NCI-H2029 (cell line): ENCODE measurements at regions not wholly inside any gene's neighbourhood (a gene's known extent, or its start where the extent isn't known, plus 50 kb on each side); places are given as distances from the start of the nearest gene placed in this dataset.

Experiments
- DNase-seq: peaks from one replicate; lab custom pipeline; 2025; lab: John Stamatoyannopoulos, UW

DNA sequence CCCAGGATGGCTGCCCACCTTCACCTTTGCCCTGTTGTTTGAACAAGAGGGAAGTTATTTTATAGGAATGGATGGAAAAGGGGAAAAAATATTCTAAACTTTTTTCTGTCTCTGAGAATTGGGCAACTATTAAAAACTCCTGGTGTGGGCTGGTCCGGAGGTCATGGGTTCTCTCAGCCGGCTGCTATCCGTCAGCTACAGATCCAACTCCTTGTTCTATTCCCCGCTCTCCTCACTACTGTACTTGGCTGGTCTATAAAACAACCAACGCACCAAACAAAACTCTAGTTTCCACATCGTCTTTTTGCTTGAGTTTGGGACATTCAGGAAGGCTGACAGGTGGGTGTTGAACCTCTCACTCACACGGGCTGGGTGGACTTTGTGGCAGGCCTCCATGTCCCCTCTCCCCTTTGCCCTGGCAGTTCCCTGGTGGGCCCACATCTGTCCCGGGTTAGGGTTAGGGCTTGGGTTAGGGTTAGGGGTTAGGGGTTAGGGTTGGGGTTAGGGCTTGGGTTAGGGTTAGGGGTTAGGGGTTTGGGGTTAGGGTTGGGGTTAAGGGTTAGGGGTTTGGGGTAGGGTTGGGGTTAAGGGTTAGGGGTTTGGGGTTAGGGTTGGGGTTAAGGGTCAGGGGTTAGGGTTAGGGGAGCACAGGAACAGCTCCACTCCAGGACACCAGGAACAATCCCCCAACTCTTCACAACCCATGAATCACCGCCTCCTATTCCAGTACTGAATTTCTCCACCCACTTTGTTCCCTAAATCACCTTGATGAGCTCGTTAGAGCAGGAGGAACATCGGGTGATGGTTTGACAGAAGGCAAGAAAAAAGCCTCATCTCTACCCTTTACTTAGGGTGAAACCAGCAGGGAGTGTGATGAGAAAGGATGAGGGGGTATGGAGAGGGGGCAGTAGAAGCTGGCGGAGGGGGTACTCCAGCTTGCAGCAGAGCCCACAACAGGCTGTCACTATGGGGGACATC lies 302.1 kb upstream of the IRX4 start:
- DNase-seq: no peak

DNA sequence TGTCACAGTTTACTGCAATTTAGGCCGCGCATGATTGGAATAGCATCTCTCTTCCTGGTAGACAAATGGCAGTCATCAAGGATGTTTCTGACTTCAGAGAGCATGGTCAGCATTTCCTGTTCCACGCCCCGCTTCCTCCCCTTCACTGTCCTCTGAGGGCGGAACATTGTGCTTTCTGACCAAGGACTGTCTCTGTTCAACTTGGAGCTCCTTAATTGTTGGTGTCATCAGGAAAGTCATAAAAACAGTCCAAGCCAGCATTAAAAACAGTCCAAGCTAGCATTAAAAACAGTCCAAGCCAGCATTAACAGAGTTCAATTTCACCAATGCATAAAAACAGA lies 301.3 kb upstream of the IRX4 start:
- no peak for DNase-seq

DNA sequence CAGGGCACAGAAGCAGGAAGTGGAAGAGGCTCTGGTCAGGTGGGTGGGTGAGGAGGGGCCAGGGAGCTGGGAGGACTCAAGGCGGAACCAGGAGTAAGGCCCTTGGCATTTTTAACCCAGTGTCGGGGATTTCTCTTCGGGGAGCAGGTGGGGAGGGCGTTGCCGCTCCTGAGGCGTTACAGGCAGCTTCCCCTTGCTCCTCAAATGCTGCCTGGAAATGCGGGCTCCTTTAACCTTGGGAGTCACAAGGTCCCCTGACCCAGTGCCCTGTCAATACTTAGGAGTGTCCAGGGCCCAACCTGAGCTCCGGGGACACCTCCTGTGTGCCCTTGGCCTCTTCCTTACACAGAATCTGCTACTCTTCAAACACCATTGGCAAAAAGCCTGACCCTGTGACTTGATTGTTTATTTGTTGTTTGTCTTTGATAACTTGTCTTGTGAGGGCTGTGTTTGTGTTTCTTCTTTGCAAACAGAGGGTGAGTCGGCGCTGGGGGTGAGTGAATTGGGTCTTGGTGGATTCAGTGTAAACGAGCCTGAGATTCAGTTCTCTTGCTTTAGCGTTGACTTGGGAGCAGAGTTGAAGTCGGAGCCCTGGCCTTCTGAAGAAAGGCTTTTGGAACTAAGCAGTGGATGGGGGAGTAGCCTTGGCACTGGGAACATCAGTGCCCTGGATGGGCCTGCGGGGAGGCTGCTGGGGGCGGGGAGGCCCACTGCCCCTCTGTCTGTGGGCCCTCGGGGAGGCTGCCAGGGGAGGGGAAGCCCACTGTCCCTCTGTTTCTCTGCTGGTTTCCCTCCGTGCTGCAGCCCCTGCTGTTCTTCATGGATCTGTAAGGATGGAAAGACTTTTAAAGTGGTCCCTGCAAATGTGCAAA lies 300.7 kb upstream of the IRX4 start:
- no peak for DNase-seq

DNA sequence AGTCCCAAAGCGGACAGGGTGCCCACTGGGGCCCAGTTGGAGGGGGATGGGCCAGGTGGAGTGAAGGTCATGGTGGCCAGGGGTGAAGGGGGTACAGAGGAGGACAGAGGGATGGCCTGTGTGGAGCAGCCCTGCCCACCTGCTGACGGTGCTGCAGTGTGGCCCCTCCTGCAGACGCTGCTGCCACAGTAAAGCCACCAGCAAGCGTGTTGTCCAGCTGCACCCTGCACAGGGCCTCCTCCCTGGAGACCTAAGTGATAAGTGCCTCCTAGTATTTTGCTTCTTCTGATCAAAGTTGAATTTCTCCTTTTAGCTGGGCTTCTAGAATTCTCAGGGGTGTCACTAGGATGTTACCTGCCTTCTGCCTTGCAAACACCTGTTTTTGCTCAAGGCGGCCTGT lies 299.3 kb upstream of the IRX4 start:
- no peak for DNase-seq

DNA sequence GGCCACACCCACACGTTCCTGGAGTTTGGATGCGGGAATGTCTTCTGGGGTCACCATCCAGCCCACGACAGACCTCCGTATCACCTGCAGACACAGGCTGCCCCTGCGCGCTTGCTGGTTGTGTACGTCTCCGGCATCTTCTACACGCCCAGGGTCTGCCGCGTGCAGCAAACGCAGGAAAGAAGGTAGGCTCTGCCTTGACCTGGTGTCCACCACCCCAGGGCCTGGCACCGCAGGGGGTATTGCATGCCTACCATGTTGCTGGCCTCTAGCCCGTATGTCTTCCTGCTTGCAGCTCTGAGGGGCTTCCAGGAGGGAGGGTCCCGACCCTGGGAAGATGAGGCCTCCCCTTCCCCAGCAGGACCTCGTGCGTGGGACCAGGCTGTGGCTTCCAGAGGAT lies 298.8 kb upstream of the IRX4 start:
- DNase-seq: no peak

DNA sequence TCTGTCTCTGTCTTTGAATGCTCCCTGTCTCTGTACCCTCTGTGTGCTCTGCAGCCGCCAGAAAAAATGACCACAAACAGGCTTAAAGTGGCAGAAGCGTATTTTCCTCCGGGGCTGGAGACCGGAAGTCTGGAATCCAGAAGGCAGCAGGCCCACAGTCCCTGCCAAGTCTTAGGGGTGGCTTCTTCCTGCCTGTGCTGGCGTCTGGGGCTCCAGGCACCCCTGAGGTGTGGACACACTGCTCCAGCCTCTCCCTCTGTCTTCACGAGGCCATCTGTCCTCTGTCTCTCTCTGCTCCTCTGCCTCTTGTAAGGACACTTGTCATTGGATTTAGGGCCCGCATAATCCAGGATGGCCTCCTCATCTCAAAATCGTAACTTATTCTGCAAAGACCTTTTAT lies 298.4 kb upstream of the IRX4 start:
- DNase-seq: no peak

DNA sequence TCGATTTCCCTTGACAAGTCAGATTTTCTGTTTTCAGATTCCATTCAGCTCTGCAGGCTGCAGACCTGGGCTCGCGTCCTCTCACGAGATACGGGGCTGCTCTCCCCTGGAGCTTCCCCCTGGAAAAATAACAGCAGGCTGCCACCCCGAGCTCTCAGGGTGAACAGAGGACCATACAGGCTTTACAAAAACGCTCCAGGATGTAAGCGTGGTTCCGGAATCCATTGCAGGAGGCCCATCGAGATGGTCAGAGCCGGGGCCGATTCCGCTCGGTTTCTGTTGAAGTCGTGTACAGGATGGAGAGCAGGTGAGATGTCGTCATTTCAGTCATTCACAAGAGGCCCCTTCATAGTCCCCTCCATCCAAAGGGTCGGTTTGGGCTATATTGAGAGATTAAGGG lies 297.7 kb upstream of the IRX4 start:
- DNase-seq: no peak

DNA sequence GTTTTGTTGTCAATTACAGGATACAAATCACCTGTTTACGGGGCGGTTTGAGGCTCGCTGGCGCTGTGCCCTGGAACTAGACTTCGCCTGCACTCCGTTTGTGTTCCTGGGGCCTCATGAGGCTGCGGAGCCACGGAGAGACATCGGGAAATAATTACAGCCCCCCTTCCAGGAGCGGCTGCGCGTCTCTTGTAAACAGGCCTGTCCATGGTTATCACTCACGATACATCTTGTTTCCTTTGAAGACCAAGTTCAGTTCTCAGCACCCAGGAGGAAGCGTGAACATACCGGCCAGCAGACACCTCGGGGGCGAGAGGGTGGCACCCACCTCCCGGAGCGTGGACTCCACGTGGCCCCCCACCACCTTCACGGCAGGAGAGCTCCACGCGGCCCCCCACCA lies 297.1 kb upstream of the IRX4 start:
- no peak for DNase-seq

DNA sequence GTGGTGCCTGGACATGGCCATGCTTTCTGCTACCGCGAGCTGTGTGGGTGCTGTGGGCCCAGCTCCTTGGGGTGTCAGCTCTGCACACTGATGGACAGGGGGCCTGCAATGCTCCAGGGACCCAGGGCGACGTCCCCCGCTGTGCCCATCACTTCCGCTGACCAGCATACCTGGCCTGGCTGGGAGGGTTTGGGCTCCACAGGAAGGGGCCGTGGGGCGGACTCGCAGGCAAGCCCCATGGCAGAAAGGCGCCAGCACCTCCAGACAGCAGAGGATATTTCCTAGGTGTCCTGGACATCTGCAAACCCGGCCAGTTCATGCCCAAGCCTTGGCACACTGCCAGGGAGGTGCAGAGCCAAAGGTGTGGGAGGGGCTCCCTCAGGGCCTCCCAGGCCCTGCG lies 295.8 kb upstream of the IRX4 start:
- DNase-seq: no peak

DNA sequence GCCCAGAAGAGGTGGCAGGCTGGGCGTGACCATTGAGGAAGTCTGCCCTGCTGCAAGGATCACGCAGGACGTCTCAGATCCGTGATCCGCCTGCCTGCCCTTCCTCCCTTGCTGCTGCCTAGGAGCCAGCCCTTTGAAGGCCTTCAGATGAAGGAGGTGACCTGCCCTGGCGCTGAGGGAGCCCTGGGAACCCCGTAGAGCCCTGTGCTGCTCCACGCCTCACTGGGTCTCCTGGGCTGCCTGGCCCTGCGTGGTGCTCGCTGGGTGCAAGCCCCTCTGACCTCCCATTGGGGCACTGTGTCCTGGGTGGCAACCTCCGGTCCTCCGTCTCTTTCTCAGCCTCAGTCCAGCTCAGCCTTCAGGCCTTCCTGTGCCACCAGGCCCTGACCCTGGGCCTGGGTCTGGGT lies 295.3 kb upstream of the IRX4 start:
- DNase-seq: no peak

DNA sequence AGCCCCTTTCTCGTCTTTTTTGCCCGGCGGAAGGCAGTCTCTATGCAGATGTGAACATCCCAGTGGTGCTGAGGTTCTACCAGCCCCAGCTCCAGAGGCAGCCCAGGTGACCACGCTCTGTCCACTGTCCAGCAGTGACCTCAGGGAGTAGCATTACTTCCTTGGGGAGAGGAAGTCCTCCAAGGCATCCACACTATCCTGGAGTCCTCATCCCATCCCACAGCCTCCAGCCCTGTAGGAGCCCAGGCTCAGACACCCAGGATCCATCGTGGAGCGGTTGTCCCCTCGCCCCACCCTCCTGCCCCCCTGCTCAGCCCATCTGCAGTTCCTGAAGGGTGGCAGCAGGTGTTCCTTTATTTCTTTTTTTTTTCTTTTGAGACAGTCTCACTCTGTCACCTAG lies 294.5 kb upstream of the IRX4 start:
- DNase-seq: no peak

DNA sequence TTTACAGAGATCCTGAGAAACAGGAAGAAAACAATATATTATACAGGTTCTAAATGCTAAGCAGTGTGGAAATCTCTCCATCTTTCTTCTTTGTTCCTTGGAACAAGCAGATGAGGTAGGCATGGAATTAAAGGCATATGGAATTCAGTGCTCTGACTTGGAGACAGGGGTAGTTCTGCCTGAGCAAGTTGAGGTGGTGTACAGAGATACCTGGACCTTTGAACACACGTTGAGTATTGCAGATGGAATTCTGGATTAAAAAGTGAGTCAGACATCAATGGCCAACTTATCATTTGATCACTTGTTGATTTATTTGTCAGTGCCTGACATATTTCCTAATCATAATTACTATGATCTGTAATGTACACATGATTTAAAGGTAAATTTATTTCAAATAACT lies 293.9 kb upstream of the IRX4 start:
- DNase-seq: no peak

DNA sequence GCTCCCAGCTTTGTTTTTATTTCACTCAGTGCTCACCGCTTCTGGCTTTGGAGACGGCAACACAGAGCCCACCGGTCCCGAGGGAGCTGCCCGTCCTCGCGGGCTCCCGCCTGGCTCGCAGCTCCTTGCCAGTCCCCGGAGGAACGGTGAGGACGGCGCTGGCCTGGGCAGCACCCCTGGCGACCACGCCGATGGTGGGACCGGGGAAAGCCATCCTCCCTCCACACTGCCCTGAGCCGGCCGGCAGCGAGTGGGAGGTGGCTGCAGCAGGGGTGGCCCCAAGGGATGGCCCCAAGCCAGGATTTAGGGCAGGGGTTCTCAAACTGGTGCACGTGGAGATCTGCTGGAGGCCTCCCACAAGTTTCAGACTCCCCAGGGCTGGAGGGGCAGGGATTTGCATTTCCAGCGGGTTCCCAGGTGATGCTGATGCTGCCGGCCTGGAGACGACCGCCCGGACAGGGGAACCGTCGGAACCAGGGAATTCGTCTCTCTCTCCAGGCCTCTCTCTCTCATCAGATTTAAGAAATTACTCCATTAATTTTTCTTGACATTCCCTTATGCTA lies 293.2 kb upstream of the IRX4 start:
- no peak for DNase-seq

DNA sequence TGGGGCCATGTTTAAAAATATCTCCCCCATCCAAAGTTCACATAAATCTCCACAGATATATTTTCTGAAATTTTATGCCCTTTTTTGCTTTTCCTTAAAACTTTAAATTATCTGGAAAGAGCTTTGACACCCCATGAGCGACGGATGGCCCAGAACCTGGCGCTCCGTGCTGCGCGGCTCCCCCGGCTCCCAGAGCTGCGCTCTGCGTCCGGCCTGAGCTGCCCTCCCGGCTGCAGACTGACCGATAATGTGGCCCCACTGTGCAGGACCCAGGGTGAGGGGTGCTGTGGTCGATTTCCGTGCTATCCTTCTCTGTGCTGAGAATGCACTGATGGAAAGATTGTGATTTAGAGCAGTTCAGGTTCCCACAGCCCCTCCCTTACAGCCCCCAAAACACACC lies 292.3 kb upstream of the IRX4 start:
- DNase-seq: no peak

DNA sequence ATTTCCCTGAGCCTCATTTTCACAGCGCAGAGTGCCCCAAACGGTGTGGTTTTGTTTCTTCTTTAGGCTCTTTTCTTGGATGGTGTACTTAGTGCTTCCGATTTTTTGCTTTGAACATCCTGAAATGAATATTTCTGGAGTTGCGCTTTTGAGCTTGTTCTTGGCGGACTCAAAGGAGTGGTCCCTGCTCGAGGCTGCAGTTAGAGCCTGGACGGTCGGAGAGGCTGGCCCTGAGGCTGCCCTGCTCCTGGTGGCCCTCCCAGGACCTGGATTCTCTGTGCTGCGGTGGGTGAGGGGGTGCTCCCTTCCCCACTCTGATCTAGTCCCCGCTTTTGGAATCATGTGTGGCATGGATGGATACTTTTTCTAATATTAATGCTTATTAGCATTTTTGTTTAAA lies 291.8 kb upstream of the IRX4 start:
- no peak for DNase-seq

DNA sequence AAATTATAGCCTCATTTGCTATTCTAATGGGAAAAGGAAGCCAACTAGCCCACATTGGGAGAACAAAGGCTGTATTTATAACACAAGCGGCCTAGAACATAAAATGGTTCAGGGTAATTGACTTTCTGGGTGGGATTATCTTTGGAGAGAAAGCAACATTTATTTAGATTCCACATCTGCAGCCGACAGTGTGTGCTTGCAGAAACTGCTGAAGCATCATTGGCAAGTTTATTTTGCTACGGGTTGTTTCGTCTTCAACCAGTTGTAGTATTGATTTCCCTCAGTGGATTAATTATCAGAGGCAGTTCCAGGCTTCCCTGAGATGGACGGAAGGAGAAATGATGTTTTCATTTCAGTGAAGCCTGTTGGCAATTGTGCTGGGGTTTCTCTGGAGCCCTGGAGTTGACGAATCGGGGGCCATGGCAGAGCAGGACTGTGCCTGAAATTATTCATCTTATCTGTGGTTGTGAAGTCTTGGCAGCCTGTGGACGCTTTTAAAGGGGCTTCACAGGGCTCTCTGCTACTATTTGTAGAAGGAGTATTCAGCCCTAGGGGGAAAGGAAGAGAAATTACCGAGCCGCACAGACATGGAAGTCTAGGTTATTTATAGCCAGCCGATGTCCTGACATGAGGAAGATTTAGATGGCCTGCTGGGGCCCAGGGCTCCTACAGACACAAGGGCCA lies 290.6 kb upstream of the IRX4 start:
- no peak for DNase-seq

DNA sequence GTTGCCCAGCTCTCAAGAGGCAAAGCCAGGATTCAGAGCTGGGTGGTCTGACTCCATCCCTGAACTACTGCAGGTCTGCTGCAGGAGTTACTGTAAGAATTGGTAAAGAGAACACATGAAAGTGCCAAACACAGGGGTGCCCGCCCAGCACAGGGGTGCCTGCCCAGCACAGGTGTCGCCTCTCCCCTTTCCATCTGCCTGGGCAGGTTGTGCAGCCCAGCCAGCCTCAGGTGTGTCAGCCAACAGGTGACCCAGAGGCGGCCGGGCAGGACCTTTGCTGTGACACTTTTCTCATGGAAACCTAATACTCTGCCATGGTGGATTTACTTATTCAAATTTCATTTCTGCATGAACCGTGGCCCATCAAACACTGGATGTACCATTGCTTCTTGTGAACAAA lies 289.7 kb upstream of the IRX4 start:
- no peak for DNase-seq

DNA sequence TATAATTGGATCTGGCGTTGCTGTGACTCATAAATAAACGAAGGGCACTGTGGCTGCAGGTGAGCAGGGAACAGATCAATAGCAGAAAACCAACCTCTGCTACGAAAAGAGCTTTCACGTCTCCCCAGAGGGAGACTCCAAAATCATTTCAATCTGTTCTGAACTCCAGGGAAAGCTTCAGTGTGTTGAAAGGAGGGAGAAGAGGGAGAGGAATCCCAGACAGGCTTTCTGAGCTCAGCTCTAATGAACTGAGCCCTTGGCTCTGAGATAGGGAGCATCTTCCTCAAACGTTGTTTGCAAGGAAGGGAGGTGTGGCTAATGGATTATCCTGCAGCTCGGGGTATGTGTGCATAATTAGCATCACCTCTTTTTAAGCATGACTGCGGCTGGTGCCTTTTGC lies 288.0 kb upstream of the IRX4 start:
- no peak for DNase-seq

DNA sequence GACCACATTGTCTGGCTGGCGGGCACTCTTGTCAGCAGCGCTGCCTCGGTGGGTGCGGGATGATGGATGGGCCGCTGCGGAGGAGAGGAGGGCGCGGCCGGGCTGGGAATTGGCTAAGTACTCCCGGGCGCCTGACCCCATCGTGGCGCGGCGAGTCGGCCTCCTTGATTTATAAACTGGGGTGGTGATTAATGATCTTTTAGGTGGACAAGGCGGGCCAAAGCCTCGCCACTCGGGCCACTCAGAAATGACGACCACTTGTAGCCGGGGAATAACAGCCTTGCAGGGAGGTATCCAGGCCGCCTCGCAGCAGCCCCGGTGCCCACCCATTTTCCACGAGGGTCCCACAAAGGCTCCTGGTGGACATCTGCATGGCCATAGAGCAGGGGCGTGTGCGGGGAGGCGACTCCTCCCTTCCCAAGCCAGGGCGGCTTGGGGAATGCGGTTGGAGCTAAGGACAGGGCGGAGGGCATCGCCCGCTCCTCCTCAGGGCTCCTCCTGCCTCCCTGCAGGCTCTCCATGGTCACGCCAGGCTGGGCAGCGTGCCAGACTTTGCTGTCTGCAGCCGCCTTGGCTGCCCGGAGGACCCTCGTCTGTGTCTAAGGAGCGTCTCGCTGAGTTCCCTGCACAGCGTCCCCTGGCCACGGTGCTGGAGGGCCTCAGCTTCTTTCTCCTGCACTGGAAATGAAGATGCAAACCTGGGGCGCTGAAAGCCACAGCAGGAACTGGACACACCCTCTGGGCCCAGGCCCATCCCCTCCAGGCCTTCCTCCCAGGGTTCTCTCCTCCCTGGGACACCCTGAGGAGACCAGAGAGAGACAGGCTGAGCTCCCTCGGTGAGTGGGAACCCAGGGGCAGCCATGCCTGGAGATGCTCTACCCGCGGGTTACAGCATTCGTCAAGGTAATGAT lies 287.4 kb upstream of the IRX4 start:
- no peak for DNase-seq

DNA sequence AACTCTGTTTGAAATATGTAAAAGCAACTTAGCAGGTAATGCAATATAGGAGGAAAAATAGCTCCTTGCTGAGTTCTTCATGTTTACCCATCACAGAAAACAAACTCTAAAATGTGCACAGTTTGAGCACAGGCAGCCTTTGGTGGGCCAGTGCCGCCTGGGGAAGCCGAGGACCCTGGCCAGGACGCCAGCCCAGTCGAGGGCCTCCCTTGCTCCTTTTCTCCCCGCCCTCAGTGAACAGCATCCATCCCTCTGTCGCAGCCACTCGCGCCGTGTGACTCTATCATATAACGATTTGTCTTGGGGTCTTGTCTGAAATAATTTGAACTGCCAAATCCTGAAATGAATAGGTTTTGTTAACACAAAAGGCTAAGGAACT lies 286.7 kb upstream of the IRX4 start:
- no peak for DNase-seq
